DND-41 (cell line): ENCODE measurements at regions not wholly inside any gene's neighbourhood (a gene's known extent, or its start where the extent isn't known, plus 50 kb on each side); places are given as distances from the start of the nearest gene placed in this dataset.

Source experiments
- EZH2 ChIP-seq: IDR thresholded peaks from 3 replicates; pipeline ENCODE4 v1.6.1; 2012; ENCODE audit warnings: borderline replicate concordance, low read depth, mild to moderate bottlenecking, moderate library complexity, low read length, inconsistent platforms; ENCODE audit not compliant: severe bottlenecking
- TF ChIP-seq, protein P1 (sequence below): IDR thresholded peaks from 2 replicates; pipeline ENCODE4 v1.5.1; 2012; ENCODE audit warnings: borderline replicate concordance, low read length, moderate library complexity, mild to moderate bottlenecking; ENCODE audit not compliant: poor library complexity, severe bottlenecking; ENCODE audit errors: extremely low read depth

DNA sequence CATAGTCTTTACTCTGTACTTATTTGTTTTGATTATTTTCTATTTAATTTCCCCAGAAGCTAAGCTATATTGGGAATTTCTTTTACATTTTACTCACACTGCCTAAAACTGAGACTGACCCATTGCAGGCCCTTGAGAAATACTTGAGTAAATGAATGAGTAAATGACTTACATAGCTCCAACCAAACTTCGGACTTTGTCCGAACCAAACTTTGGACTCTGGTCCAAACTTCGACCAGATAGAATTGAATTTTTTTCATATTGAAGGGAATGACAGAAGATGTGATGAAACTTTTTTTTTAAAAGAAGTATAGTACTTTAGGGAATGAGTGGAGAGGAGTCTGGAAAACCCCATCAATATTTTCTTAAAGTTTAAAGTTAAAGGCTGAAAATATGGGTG lies 75.6 kb upstream of the MYRIP start:
- TF ChIP-seq, protein P1, sequence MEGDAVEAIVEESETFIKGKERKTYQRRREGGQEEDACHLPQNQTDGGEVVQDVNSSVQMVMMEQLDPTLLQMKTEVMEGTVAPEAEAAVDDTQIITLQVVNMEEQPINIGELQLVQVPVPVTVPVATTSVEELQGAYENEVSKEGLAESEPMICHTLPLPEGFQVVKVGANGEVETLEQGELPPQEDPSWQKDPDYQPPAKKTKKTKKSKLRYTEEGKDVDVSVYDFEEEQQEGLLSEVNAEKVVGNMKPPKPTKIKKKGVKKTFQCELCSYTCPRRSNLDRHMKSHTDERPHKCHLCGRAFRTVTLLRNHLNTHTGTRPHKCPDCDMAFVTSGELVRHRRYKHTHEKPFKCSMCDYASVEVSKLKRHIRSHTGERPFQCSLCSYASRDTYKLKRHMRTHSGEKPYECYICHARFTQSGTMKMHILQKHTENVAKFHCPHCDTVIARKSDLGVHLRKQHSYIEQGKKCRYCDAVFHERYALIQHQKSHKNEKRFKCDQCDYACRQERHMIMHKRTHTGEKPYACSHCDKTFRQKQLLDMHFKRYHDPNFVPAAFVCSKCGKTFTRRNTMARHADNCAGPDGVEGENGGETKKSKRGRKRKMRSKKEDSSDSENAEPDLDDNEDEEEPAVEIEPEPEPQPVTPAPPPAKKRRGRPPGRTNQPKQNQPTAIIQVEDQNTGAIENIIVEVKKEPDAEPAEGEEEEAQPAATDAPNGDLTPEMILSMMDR = no peak
- no peak for TF ChIP-seq EZH2
